ENCODE measurements at regions not wholly inside any gene's neighbourhood (a gene's known extent, or its start where the extent isn't known, plus 50 kb on each side); places are given as distances from the start of the nearest gene placed in this dataset.

- Histone ChIP-seq H2AFZ (ENCODE audit: low read length) (no peak overlapping the region), H3K36me3 (ENCODE audit: insufficient read depth, low read length) (no peaks in the 10 kb centered on the region), H4K20me1 (ENCODE audit: insufficient read depth, low read length) (no peaks in the 10 kb centered on the region; the same call in 1 of the 2 replicates), H3K79me2 (ENCODE audit: insufficient read depth, low read depth, low read length) (no peaks in the 10 kb centered on the region), H3K9me3 (ENCODE audit: low read length) (no peaks in the 10 kb centered on the region), H3K27ac (ENCODE audit: low read depth, low read length, poor library complexity, severe bottlenecking) (no peak overlapping the region), H3K4me2 (ENCODE audit: low read length) (no peak overlapping the region), H3K9me2 (ENCODE audit: insufficient read depth, low read length) (no peaks in the 10 kb centered on the region), H3K4me1 (ENCODE audit: insufficient read depth, low read length, poor library complexity, severe bottlenecking) (no peaks in the 10 kb centered on the region), H3K4me3 (ENCODE audit: low read depth, low read length, poor library complexity, severe bottlenecking) (no peak overlapping the region)
- BruUV-seq (replicated peaks) = no TSS peak
- DNase-seq (ENCODE audit: low spot score) = no peak
- CTCF ChIA-PET (ENCODE audit: unreplicated experiment) = no interaction called here
- intact Hi-C loops (cut with micrococcal nuclease; ENCODE audit: unreplicated experiment) = no loop called here
- TF ChIP-seq, protein P1, sequence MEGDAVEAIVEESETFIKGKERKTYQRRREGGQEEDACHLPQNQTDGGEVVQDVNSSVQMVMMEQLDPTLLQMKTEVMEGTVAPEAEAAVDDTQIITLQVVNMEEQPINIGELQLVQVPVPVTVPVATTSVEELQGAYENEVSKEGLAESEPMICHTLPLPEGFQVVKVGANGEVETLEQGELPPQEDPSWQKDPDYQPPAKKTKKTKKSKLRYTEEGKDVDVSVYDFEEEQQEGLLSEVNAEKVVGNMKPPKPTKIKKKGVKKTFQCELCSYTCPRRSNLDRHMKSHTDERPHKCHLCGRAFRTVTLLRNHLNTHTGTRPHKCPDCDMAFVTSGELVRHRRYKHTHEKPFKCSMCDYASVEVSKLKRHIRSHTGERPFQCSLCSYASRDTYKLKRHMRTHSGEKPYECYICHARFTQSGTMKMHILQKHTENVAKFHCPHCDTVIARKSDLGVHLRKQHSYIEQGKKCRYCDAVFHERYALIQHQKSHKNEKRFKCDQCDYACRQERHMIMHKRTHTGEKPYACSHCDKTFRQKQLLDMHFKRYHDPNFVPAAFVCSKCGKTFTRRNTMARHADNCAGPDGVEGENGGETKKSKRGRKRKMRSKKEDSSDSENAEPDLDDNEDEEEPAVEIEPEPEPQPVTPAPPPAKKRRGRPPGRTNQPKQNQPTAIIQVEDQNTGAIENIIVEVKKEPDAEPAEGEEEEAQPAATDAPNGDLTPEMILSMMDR (conservative IDR thresholded peaks at IDR 0.05; ENCODE audit: low read length) = no peak
- no peak for TF ChIP-seq EZH2phosphoT487 (IDR thresholded peaks at IDR 0.05; ENCODE audit: borderline replicate concordance, low read depth, low read length)
- POLR2A ChIA-PET = no interaction called here
These were observed 340.9 kb downstream of the TRIB2 start for GRCh38 chr2:13057671-13058070.

- ChIA-PET CTCF (ENCODE audit: unreplicated experiment) (interaction anchor here (0.6 kb wide), 1 partner anchor 58 kb away, joined by 3 read pairs; no protein-coding TSS in a partner anchor), POLR2A (interaction anchor here (0.5 to 0.7 kb wide), 3 partner anchors 565 to 1526 kb away, joined by 3 to 7 read pairs (median 3); no protein-coding TSS in a partner anchor)
- Histone ChIP-seq H3K4me1 (ENCODE audit: insufficient read depth, low read length, poor library complexity, severe bottlenecking) (no peaks in the 10 kb centered on the region), H2AFZ (ENCODE audit: low read length) (no peak overlapping the region), H3K4me3 (ENCODE audit: low read depth, low read length, poor library complexity, severe bottlenecking) (no peak overlapping the region), H3K36me3 (ENCODE audit: insufficient read depth, low read length) (no peaks in the 10 kb centered on the region), H3K79me2 (ENCODE audit: insufficient read depth, low read depth, low read length) (no peaks in the 10 kb centered on the region), H3K9me2 (ENCODE audit: insufficient read depth, low read length) (no peaks in the 10 kb centered on the region), H3K9me3 (ENCODE audit: low read length) (no peaks in the 10 kb centered on the region), H3K27ac (ENCODE audit: low read depth, low read length, poor library complexity, severe bottlenecking) (no peak overlapping the region), H3K4me2 (ENCODE audit: low read length) (no peak overlapping the region), H4K20me1 (ENCODE audit: insufficient read depth, low read length) (no peaks in the 10 kb centered on the region)
- no TSS peak for BruUV-seq (replicated peaks)
- DNase-seq (ENCODE audit: low spot score) = no peak
- intact Hi-C loops (cut with micrococcal nuclease; ENCODE audit: unreplicated experiment) = no loop called here
- TF ChIP-seq EZH2phosphoT487 (IDR thresholded peaks at IDR 0.05; ENCODE audit: borderline replicate concordance, low read depth, low read length) = no peak
- TF ChIP-seq, protein P1 (conservative IDR thresholded peaks at IDR 0.05; ENCODE audit: low read length) = no peak
These were observed 349.9 kb downstream of the TRIB2 start for GRCh38 chr2:13066676-13067075.

GRCh38 chr2:13067508-13067907 lies 350.8 kb downstream of the TRIB2 start:
- BruUV-seq (replicated peaks) = no TSS peak
- intact Hi-C loops (cut with micrococcal nuclease; ENCODE audit: unreplicated experiment) = no loop called here
- Histone ChIP-seq H3K4me1 (ENCODE audit: insufficient read depth, low read length, poor library complexity, severe bottlenecking) (no peaks in the 10 kb centered on the region), H3K4me3 (ENCODE audit: low read depth, low read length, poor library complexity, severe bottlenecking) (no peak overlapping the region), H3K9me2 (ENCODE audit: insufficient read depth, low read length) (no peaks in the 10 kb centered on the region), H3K36me3 (ENCODE audit: insufficient read depth, low read length) (no peaks in the 10 kb centered on the region), H3K27ac (ENCODE audit: low read depth, low read length, poor library complexity, severe bottlenecking) (no peak overlapping the region), H4K20me1 (ENCODE audit: insufficient read depth, low read length) (no peaks in the 10 kb centered on the region), H2AFZ (ENCODE audit: low read length) (no peak overlapping the region), H3K9me3 (ENCODE audit: low read length) (no peaks in the 10 kb centered on the region), H3K79me2 (ENCODE audit: insufficient read depth, low read depth, low read length) (no peaks in the 10 kb centered on the region), H3K4me2 (ENCODE audit: low read length) (no peak overlapping the region)
- ChIA-PET CTCF (ENCODE audit: unreplicated experiment) (no interaction called here), POLR2A (no interaction called here)
- no peak for TF ChIP-seq EZH2phosphoT487 (IDR thresholded peaks at IDR 0.05; ENCODE audit: borderline replicate concordance, low read depth, low read length)
- TF ChIP-seq, protein P1 (conservative IDR thresholded peaks at IDR 0.05; ENCODE audit: low read length) = no peak
- no peak for DNase-seq (ENCODE audit: low spot score)
